Mesendoderm (in vitro differentiated cells): ENCODE measurements at regions not wholly inside any gene's neighbourhood (a gene's known extent, or its start where the extent isn't known, plus 50 kb on each side); places are given as distances from the start of the nearest gene placed in this dataset.
A peak's percentile ranks its signal among the peaks of the same experiment; 100 is the strongest.

Source experiments
- DNase-seq: peaks from one replicate; pipeline ENCODE4 v3.0.0; 2013
- H2AK5ac ChIP-seq: 2 replicates; pipeline ENCODE4 v1.6.1; 2013; ENCODE audit warnings: low read length, inconsistent platforms
- H2BK120ac ChIP-seq: 2 replicates; pipeline ENCODE4 v1.6.1; 2013; ENCODE audit warnings: low read depth, mild to moderate bottlenecking, low read length, moderate library complexity, mixed read lengths
- H2BK15ac ChIP-seq: replicated peaks from 2 replicates; pipeline ENCODE4 v1.6.1; 2013; ENCODE audit warnings: low read depth, mild to moderate bottlenecking, moderate library complexity
- H2BK5ac ChIP-seq: 2 replicates; pipeline ENCODE4 v1.6.1; 2013; ENCODE audit warnings: low read length, inconsistent platforms
- H3K18ac ChIP-seq: 2 replicates; pipeline ENCODE4 v1.6.1; 2013; ENCODE audit warnings: mild to moderate bottlenecking, low read length, mixed read lengths
- H3K23ac ChIP-seq: one replicate; pipeline ENCODE4 v1.6.1; 2013; ENCODE audit warnings: low read length
- H3K27ac ChIP-seq: 2 replicates; pipeline ENCODE4 v1.5.1; 2013; ENCODE audit warnings: low read depth, mild to moderate bottlenecking, inconsistent platforms, low read length, moderate library complexity
- H3K27me3 ChIP-seq: 2 replicates; pipeline ENCODE4 v1.6.1; 2013; ENCODE audit warnings: low read length, control low read depth, mild to moderate bottlenecking, inconsistent platforms; ENCODE audit not compliant: insufficient read depth, poor library complexity
- H3K36me3 ChIP-seq: 2 replicates; pipeline ENCODE4 v1.6.1; 2013; ENCODE audit warnings: low read length, inconsistent platforms; ENCODE audit not compliant: control insufficient read depth, insufficient read depth
- H3K4ac ChIP-seq: one replicate; pipeline ENCODE4 v1.6.1; 2013; ENCODE audit warnings: low read depth, mild to moderate bottlenecking, low read length, moderate library complexity
- H3K4me1 ChIP-seq: 2 replicates; pipeline ENCODE4 v1.6.1; 2013; ENCODE audit warnings: low read depth, low read length, inconsistent platforms; ENCODE audit not compliant: control insufficient read depth
- H3K4me2 ChIP-seq: 2 replicates; pipeline ENCODE4 v1.6.1; 2013; ENCODE audit warnings: low read length
- H3K4me3 ChIP-seq: 2 replicates; pipeline ENCODE4 v1.5.1; 2013; ENCODE audit warnings: mild to moderate bottlenecking, low read length
- H3K56ac ChIP-seq: one replicate; pipeline ENCODE4 v1.6.1; 2013; ENCODE audit warnings: low read length
- H3K79me1 ChIP-seq: 2 replicates; pipeline ENCODE4 v1.6.1; 2013; ENCODE audit warnings: low read length, inconsistent platforms
- H3K79me2 ChIP-seq: 2 replicates; pipeline ENCODE4 v1.6.1; 2013; ENCODE audit warnings: mild to moderate bottlenecking, low read length; ENCODE audit not compliant: control insufficient read depth, insufficient read depth
- H3K9ac ChIP-seq: 2 replicates; pipeline ENCODE4 v1.6.1; 2013; ENCODE audit warnings: low read length, inconsistent platforms
- H4K5ac ChIP-seq: one replicate; pipeline ENCODE4 v1.6.1; 2013; ENCODE audit warnings: low read length
- H4K8ac ChIP-seq: one replicate; pipeline ENCODE4 v1.6.1; 2013; ENCODE audit warnings: low read depth, mild to moderate bottlenecking, control low read depth, low read length, moderate library complexity
- WGBS: extraction: QIAGEN DNeasy Blood & Tissue Kit; methylation state at CpG from one replicate; pipeline ENCODE4 v1.1.7; 2013; ENCODE audit warnings: low lambda C conversion rate, missing lambda C conversion rate; ENCODE audit not compliant: insufficient coverage; ENCODE audit errors: extremely low coverage; 5-methylcytosine and 5-hydroxymethylcytosine counted together

- H3K79me1 ChIP-seq = no peaks in the 10 kb centered on the region
These were observed 1402.6 kb downstream of the BRD1 start for GRCh38 chr22:48425091-48425506.

GRCh38 chr22:48424661-48425060, 1403.0 kb downstream of the BRD1 start:
- Histone ChIP-seq H3K79me1 (no peaks in the 10 kb centered on the region), H3K56ac (no peak overlapping the region), H2BK15ac (no peak overlapping the region), H2BK5ac (no peak overlapping the region), H4K5ac (no peak overlapping the region), H3K9ac (no peak overlapping the region), H3K4ac (no peak overlapping the region), H3K23ac (no peak overlapping the region), H3K18ac (no peak overlapping the region), H2AK5ac (no peak overlapping the region), H3K79me2 (no peaks in the 10 kb centered on the region), H3K36me3 (no peaks in the 10 kb centered on the region), H4K8ac (no peak overlapping the region), H2BK120ac (no peak overlapping the region), H3K4me2 (no peak overlapping the region), H3K4me1 (peaks cover 5% of the 10 kb centered on the region), H3K27me3 (no peaks in the 10 kb centered on the region), H3K27ac (no peak overlapping the region), H3K4me3 (no peak overlapping the region)
- no peak for DNase-seq
- no CpG with 5 or more reads among the region's 5 CpGs for WGBS

More at GRCh38 chr22:48425091-48425506, 1402.6 kb downstream of the BRD1 start:
- Histone ChIP-seq H3K56ac (no peak overlapping the region), H4K8ac (no peak overlapping the region), H2BK15ac (no peak overlapping the region), H2AK5ac (no peak overlapping the region), H3K79me2 (no peaks in the 10 kb centered on the region), H3K4ac (no peak overlapping the region), H2BK120ac (no peak overlapping the region), H3K4me3 (no peak overlapping the region), H2BK5ac (no peak overlapping the region), H3K36me3 (no peaks in the 10 kb centered on the region), H3K27ac (no peak overlapping the region), H3K4me2 (no peak overlapping the region), H3K18ac (no peak overlapping the region), H3K27me3 (no peaks in the 10 kb centered on the region), H3K23ac (no peak overlapping the region), H3K9ac (no peak overlapping the region), H4K5ac (no peak overlapping the region), H3K4me1 (peaks cover 5% of the 10 kb centered on the region)
- no CpG with 5 or more reads among the region's 15 CpGs for WGBS
- DNase-seq = no peak

- Histone ChIP-seq H3K79me1 (no peaks in the 10 kb centered on the region), H3K18ac (no peak overlapping the region), H3K27ac (no peak overlapping the region), H3K9ac (no peak overlapping the region), H4K8ac (no peak overlapping the region), H4K5ac (no peak overlapping the region), H3K4ac (no peak overlapping the region), H3K27me3 (no peaks in the 10 kb centered on the region), H2BK15ac (no peak overlapping the region), H3K79me2 (no peaks in the 10 kb centered on the region), H2AK5ac (no peak overlapping the region), H3K4me2 (no peak overlapping the region), H3K4me3 (no peak overlapping the region), H2BK5ac (no peak overlapping the region), H3K36me3 (no peaks in the 10 kb centered on the region), H3K56ac (no peak overlapping the region), H3K23ac (no peak overlapping the region), H3K4me1 (peaks cover 5% of the 10 kb centered on the region), H2BK120ac (no peak overlapping the region)
- WGBS = no CpG with 5 or more reads among the region's 18 CpGs
- no peak for DNase-seq
These were observed 1403.5 kb downstream of the BRD1 start for GRCh38 chr22:48424201-48424627.

- Histone ChIP-seq H3K9ac (no peak overlapping the region), H3K4ac (no peak overlapping the region), H2BK15ac (no peak overlapping the region), H3K4me2 (no peak overlapping the region), H4K8ac (no peak overlapping the region), H3K4me1 (peaks cover under 1% of the 10 kb centered on the region), H4K5ac (no peak overlapping the region), H2BK5ac (no peak overlapping the region), H3K36me3 (no peaks in the 10 kb centered on the region), H3K27ac (no peak overlapping the region), H3K23ac (peak overlapping the region; percentile 34), H3K18ac (no peak overlapping the region), H3K79me2 (no peaks in the 10 kb centered on the region), H3K56ac (no peak overlapping the region), H2AK5ac (no peak overlapping the region), H3K4me3 (no peak overlapping the region), H2BK120ac (no peak overlapping the region), H3K27me3 (no peaks in the 10 kb centered on the region), H3K79me1 (no peaks in the 10 kb centered on the region)
- DNase-seq = no peak
- WGBS = no CpG with 5 or more reads among the region's 8 CpGs
These were observed 1404.2 kb downstream of the BRD1 start for GRCh38 chr22:48423481-48423911.

- Histone ChIP-seq H3K4me3 (no peak overlapping the region), H3K23ac (no peak overlapping the region), H3K18ac (no peak overlapping the region), H2BK120ac (no peak overlapping the region), H3K36me3 (no peaks in the 10 kb centered on the region), H4K5ac (no peak overlapping the region), H3K56ac (no peak overlapping the region), H3K4me1 (no peaks in the 10 kb centered on the region), H3K27me3 (no peaks in the 10 kb centered on the region), H3K79me2 (no peaks in the 10 kb centered on the region), H2AK5ac (no peak overlapping the region), H3K27ac (no peak overlapping the region), H3K9ac (no peak overlapping the region), H3K4ac (no peak overlapping the region), H2BK5ac (no peak overlapping the region), H2BK15ac (no peak overlapping the region), H4K8ac (no peak overlapping the region), H3K4me2 (no peak overlapping the region), H3K79me1 (no peaks in the 10 kb centered on the region)
- DNase-seq = no peak
- no CpG with 5 or more reads among the region's 7 CpGs for WGBS
These were observed 1404.7 kb downstream of the BRD1 start for GRCh38 chr22:48422900-48423480.

- Histone ChIP-seq H4K8ac (no peak overlapping the region), H3K36me3 (no peaks in the 10 kb centered on the region), H3K79me1 (no peaks in the 10 kb centered on the region), H3K18ac (no peak overlapping the region), H3K27ac (no peak overlapping the region), H3K4me3 (no peak overlapping the region), H3K56ac (no peak overlapping the region), H3K79me2 (no peaks in the 10 kb centered on the region), H3K4me1 (peaks cover 1% of the 10 kb centered on the region), H3K27me3 (no peaks in the 10 kb centered on the region), H3K4ac (no peak overlapping the region), H3K4me2 (no peak overlapping the region), H2BK120ac (no peak overlapping the region), H4K5ac (no peak overlapping the region), H2BK5ac (no peak overlapping the region), H2AK5ac (no peak overlapping the region), H3K23ac (no peak overlapping the region), H3K9ac (no peak overlapping the region), H2BK15ac (no peak overlapping the region)
- DNase-seq = no peak
- no CpG with 5 or more reads among the region's 10 CpGs for WGBS
These were observed 1408.8 kb downstream of the BRD1 start for GRCh38 chr22:48418831-48419230.
